H1 (cell line): ENCODE measurements at regions not wholly inside any gene's neighbourhood (a gene's known extent, or its start where the extent isn't known, plus 50 kb on each side); places are given as distances from the start of the nearest gene placed in this dataset.

Experiments
- POLR2A ChIP-seq, 2 experiments: IDR thresholded peaks; 1 replicate in 1 of 2; 2 replicates in 1 of 2; pipeline ENCODE4 v1.6.1; 2011; ENCODE audit warnings: low read depth in 2 of 2, low read length in 2 of 2, mild to moderate bottlenecking in 2 of 2; ENCODE audit errors: control extremely low read depth in 1 of 2
- TF ChIP-seq, protein P1 (sequence below), 3 experiments: IDR thresholded peaks; 1 replicate in 2 of 3; 2 replicates in 1 of 3; pipeline versions ENCODE4 v1.5.1 to v1.6.1; 2011; ENCODE audit warnings: low read length in 3 of 3, mild to moderate bottlenecking in 3 of 3, inconsistent platforms in 2 of 3, low read depth in 1 of 3, moderate library complexity in 1 of 3; ENCODE audit not compliant: insufficient read depth in 1 of 3; ENCODE audit errors: control extremely low read depth in 1 of 3

DNA sequence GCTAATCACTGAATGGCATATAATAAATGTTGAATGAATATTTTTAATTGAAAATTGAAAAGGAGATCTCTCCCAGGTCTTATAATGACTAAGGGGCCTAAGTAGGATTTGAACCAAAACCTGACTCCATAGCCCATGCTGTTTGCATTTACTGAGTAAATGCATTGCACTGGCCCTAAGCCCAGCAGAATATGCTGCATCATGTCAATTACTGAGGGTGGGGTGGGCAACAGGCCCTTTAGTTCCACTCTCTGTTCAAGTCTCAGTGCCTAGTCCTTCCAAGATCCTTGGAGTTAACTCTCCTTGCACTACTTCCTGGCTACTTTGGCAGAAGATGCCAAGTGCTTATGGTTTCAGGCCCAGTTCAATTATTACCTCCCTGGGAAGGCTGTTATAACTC lies 203.8 kb upstream of the DAB1 start:
- TF ChIP-seq, protein P1, sequence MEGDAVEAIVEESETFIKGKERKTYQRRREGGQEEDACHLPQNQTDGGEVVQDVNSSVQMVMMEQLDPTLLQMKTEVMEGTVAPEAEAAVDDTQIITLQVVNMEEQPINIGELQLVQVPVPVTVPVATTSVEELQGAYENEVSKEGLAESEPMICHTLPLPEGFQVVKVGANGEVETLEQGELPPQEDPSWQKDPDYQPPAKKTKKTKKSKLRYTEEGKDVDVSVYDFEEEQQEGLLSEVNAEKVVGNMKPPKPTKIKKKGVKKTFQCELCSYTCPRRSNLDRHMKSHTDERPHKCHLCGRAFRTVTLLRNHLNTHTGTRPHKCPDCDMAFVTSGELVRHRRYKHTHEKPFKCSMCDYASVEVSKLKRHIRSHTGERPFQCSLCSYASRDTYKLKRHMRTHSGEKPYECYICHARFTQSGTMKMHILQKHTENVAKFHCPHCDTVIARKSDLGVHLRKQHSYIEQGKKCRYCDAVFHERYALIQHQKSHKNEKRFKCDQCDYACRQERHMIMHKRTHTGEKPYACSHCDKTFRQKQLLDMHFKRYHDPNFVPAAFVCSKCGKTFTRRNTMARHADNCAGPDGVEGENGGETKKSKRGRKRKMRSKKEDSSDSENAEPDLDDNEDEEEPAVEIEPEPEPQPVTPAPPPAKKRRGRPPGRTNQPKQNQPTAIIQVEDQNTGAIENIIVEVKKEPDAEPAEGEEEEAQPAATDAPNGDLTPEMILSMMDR (IDR thresholded peaks at IDR 0.05; ENCODE audit: control extremely low read depth in 1 of 3, insufficient read depth in 1 of 3, low read depth in 1 of 3, low read length in 3 of 3) = no peak
- no peak for TF ChIP-seq POLR2A (IDR thresholded peaks at IDR 0.05; ENCODE audit: control extremely low read depth in 1 of 2, low read depth in 2 of 2, low read length in 2 of 2)
